HepG2 (cell line): ENCODE measurements at regions not wholly inside any gene's neighbourhood (a gene's known extent, or its start where the extent isn't known, plus 50 kb on each side); places are given as distances from the start of the nearest gene placed in this dataset.

Experiments
- ATAC-seq: fragments of 200-7000 bp; cut with Tn5 transposase; 3 replicates; pipeline ENCODE4 v1.9.1; 2020; ENCODE audit warnings: mild to moderate bottlenecking, moderate library complexity
- BruUV-seq: library from RNA; stranded (reverse); fragments of 400-500 nt; replicated peaks from 2 replicates; lab custom pipeline; 2021; lab: Mats Ljungman, UMichigan
- CTCF ChIA-PET: fragments of 300-600 bp; formaldehyde crosslinking; extraction: SDS; loops from one replicate; lab custom pipeline; 2021; ENCODE audit warnings: low total read pairs, inconsistent platforms, low intra/inter-chr PET ratio; lab: Yijun Ruan, JAX
- POLR2A ChIA-PET: fragments of 350-600 bp; sonication (Branson Sonifier 250); formaldehyde crosslinking; loops from one replicate; lab custom pipeline; 2020; ENCODE audit warnings: antibody characterized with exemption, inconsistent platforms; lab: Yijun Ruan, JAX
- DNase-seq: peaks from one replicate; pipeline ENCODE4 v3.0.0-alpha.2; 2015; ENCODE audit warnings: low spot score
- FAIRE-seq: peaks from 3 replicates; lab custom pipeline; 2011; peaks lifted over from hg19 to GRCh38; lab: Jason Lieb, UNC
- H2AFZ ChIP-seq: one replicate; pipeline ENCODE4 v1.6.1; 2011; ENCODE audit warnings: low read length, inconsistent platforms
- H3K27ac ChIP-seq: fragments of 300-600 bp; 3 replicates; pipeline ENCODE4 v1.8.0; 2011; ENCODE audit warnings: mixed run types, mild to moderate bottlenecking, mixed read lengths, low read length, inconsistent platforms; ENCODE audit not compliant: insufficient read depth; ENCODE audit errors: extremely low read length
- H3K27me3 ChIP-seq, 2 experiments: fragments of 200-600 bp in 1 of 2; 2 replicates in 1 of 2; 3 replicates in 1 of 2; pipeline versions ENCODE4 v1.6.0 to v1.8.0; 2011; ENCODE audit warnings: low read length in 2 of 2, mild to moderate bottlenecking in 2 of 2, moderate library complexity in 2 of 2, inconsistent platforms in 1 of 2; ENCODE audit not compliant: insufficient read depth in 2 of 2, control insufficient read depth in 1 of 2
- H3K36me3 ChIP-seq, 2 experiments: fragments of 200-600 bp in 1 of 2; replicated peaks in 1 of 2; 2 replicates in 1 of 2; 3 replicates in 1 of 2; pipeline versions ENCODE4 v1.5.1 to v1.8.0; 2011; ENCODE audit warnings: low read length in 2 of 2, inconsistent platforms in 1 of 2; ENCODE audit not compliant: insufficient read depth in 2 of 2, control insufficient read depth in 1 of 2
- H3K4me1 ChIP-seq: 2 replicates; pipeline ENCODE4 v1.5.1; 2012; ENCODE audit warnings: low read length, inconsistent platforms; ENCODE audit not compliant: insufficient read depth
- H3K4me2 ChIP-seq: 2 replicates; pipeline ENCODE4 v1.6.0; 2011; ENCODE audit warnings: low read depth, low read length, inconsistent platforms
- H3K4me3 ChIP-seq, 3 experiments: fragments of 200-600 bp in 1 of 3; sonication (generic), shearing (Covaris generic) in 1 of 3; replicated peaks in 1 of 3; 2 replicates each; pipeline ENCODE4 v1.5.1; 2011 to 2016; ENCODE audit warnings: low read length in 3 of 3, inconsistent platforms in 2 of 3, low read depth in 2 of 3, mild to moderate bottlenecking in 2 of 3, control low read depth in 1 of 3, mixed read lengths in 1 of 3; ENCODE audit not compliant: insufficient read depth in 1 of 3
- H3K79me2 ChIP-seq: one replicate; pipeline ENCODE4 v1.6.1; 2011; ENCODE audit warnings: low read length, inconsistent platforms; ENCODE audit not compliant: insufficient read depth
- H3K9ac ChIP-seq: 2 replicates; pipeline ENCODE4 v1.6.0; 2011; ENCODE audit warnings: mild to moderate bottlenecking, low read depth, low read length, inconsistent platforms; ENCODE audit not compliant: insufficient read depth
- H3K9me3 ChIP-seq: 2 replicates; pipeline ENCODE4 v1.5.1; 2012; ENCODE audit warnings: mild to moderate bottlenecking, low read length
- H4K20me1 ChIP-seq: 2 replicates; pipeline ENCODE4 v1.6.0; 2011; ENCODE audit warnings: inconsistent platforms, mild to moderate bottlenecking, low read length, moderate library complexity; ENCODE audit not compliant: insufficient read depth
- BRCA1 ChIP-seq: sonication (generic); formaldehyde crosslinking; IDR thresholded peaks from 2 replicates; pipeline ENCODE4 v1.4.0; 2020; ENCODE audit warnings: missing genetic modification reagents
- GLI4 ChIP-seq: sonication (generic); formaldehyde crosslinking; IDR thresholded peaks from 2 replicates; pipeline ENCODE4 v1.5.1; 2020; ENCODE audit warnings: missing genetic modification reagents, mild to moderate bottlenecking, moderate library complexity, borderline replicate concordance
- HDAC1 ChIP-seq: sonication (generic); formaldehyde crosslinking; IDR thresholded peaks from 2 replicates; pipeline ENCODE4 v1.5.1; 2020; ENCODE audit warnings: mild to moderate bottlenecking, missing genetic modification reagents
- LCORL ChIP-seq, 2 experiments: fragments of 450-650 bp in 1 of 2; sonication (generic) in 1 of 2; formaldehyde crosslinking in 1 of 2; IDR thresholded peaks; 2 replicates each; pipeline versions ENCODE4 v1.5.0 to v1.6.1; 2017 to 2020; ENCODE audit warnings: antibody characterized with exemption in 1 of 2, missing genetic modification reagents in 1 of 2
- NKX3-1 ChIP-seq: sonication (generic); formaldehyde crosslinking; IDR thresholded peaks from 2 replicates; pipeline ENCODE4 v1.5.0; 2020; ENCODE audit warnings: missing genetic modification reagents
- ONECUT2 ChIP-seq: sonication (generic); formaldehyde crosslinking; IDR thresholded peaks from 2 replicates; pipeline ENCODE4 v1.4.0; 2020; ENCODE audit warnings: missing genetic modification reagents
- SMARCE1 ChIP-seq: fragments of 450-650 bp; IDR thresholded peaks from 2 replicates; pipeline ENCODE4 v1.6.1; 2017; ENCODE audit warnings: borderline replicate concordance
- ZNF33A ChIP-seq: sonication (generic); formaldehyde crosslinking; IDR thresholded peaks from 2 replicates; pipeline ENCODE4 v1.5.1; 2020; ENCODE audit warnings: missing genetic modification reagents, mild to moderate bottlenecking, moderate library complexity, borderline replicate concordance
- ZNF704 ChIP-seq: sonication (generic); formaldehyde crosslinking; IDR thresholded peaks from 2 replicates; pipeline ENCODE4 v1.8.1; 2023; ENCODE audit warnings: mild to moderate bottlenecking, inconsistent platforms, moderate library complexity, missing genetic modification reagents, borderline replicate concordance
- ZNF747 ChIP-seq: sonication (generic); formaldehyde crosslinking; IDR thresholded peaks from 2 replicates; pipeline ENCODE4 v1.8.1; 2023; ENCODE audit warnings: missing genetic modification reagents, mild to moderate bottlenecking, borderline replicate concordance
- WGBS: methylation state at CpG from one replicate; pipeline ENCODE4 v1.1.6; 2017; ENCODE audit warnings: low lambda C conversion rate; 5-methylcytosine and 5-hydroxymethylcytosine counted together
- in situ Hi-C: cut with HindIII; loops from 2 replicates; pipeline ENCODE4 v1.10.0; 2017; ENCODE audit warnings: low pct_unique_long_range_greater_than_20kb; ENCODE audit not compliant: extremely low pct_ligation_motif_present
- intact Hi-C: fragments of 100-400 bp; cut with micrococcal nuclease; formaldehyde crosslinking; loops from one replicate; pipeline ENCODE4 v1.10.0; 2022; ENCODE audit not compliant: unreplicated experiment

DNA sequence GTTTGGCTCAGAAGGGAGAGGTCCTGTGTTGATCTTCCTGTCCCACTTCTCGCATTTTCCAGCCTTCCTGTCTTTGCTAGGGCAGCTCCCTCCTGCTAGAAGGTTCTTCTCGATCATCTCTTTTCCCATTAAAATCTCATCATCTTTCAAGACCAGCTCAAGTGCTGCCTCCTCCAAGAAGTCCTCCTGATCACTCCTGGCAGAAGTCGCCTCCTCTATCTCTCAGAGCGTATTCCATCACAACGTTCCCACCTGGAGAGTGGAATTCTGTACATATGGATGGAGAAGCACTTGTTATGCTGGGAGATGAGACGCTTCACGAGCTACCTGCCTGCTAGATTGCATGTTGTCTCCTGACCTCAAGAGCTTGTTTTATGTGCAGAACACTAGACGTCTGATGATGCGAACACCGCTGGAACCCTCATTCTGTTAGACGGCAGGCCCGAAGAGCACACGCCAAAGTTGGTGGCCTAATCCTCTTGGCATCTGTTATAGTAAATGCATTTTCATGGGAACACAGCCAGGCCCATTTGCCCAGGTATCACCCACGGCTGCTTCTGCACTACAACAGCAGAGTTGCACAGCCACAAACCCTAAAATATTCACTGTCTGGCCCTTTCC lies 68.0 kb upstream of the INSIG1 start (continued):
- TF ChIP-seq HDAC1 (CRISPR knock-in tag) (no peak), ONECUT2 (CRISPR knock-in tag) (no peak)

DNA sequence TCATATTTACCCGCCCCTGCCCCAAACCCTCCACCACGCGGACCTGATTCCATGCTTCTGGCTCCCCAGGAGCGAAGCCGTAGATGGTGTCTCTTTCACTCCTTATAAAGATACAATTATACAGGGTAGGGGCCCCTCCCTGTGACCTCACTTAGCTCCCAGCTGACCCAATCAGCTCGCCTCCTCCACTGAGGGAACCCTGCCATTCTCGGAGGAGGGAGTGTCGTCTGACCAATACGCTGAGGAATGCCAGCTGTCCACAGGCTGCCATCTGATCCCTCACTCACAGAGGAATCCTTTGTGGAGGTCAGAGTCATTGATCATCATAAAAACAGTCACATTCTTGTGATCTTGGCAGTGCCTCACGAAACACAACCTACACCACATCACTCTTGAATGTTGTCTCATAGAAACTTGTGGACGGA lies 67.5 kb upstream of the INSIG1 start:
- Histone ChIP-seq H3K27ac (no peak overlapping the region), H3K9me3 (no peaks in the 10 kb centered on the region), H3K4me2 (no peak overlapping the region), H2AFZ (no peak overlapping the region), H3K4me1 (peaks cover 8% of the 10 kb centered on the region; the same call in 1 of the 2 replicates), H3K9ac (no peak overlapping the region), H3K4me3 (no peak overlapping the region), H3K27me3 (peaks cover 8 to 65% of the 10 kb centered on the region in 2 experiments; a peak in 3 of 5 replicates), H3K79me2 (no peaks in the 10 kb centered on the region), H3K36me3 (no peaks in the 10 kb centered on the region), H4K20me1 (no peaks in the 10 kb centered on the region)
- POLR2A ChIA-PET, result no interaction called here
- in situ Hi-C loops, result no loop called here
- FAIRE-seq (no peak), ATAC-seq (no peak), DNase-seq (peak; percentile 23)
- TF ChIP-seq ZNF33A (CRISPR knock-in tag) (no peak), ZNF747 (CRISPR knock-in tag) (no peak), SMARCE1 (no peak), ZNF704 (no peak), BRCA1 (no peak), NKX3-1 (no peak), LCORL (IDR thresholded peaks at IDR 0.05) (no peak), LCORL (CRISPR knock-in tag; IDR thresholded peaks at IDR 0.05) (no peak), GLI4 (CRISPR knock-in tag) (no peak)
- CTCF ChIA-PET, result no interaction called here
- no TSS peak for BruUV-seq
- intact Hi-C loops, result no loop called here
- WGBS, result 54% methylated on average over 8 of the region's 11 CpGs
